ENCODE measurements at regions not wholly inside any gene's neighbourhood (a gene's known extent, or its start where the extent isn't known, plus 50 kb on each side); places are given as distances from the start of the nearest gene placed in this dataset.

- TF ChIP-seq YY1 (IDR thresholded peaks at IDR 0.05; ENCODE audit: insufficient read depth, insufficient read length) (no peak), SUZ12 (IDR thresholded peaks at IDR 0.05; ENCODE audit: extremely low read depth, insufficient read depth, insufficient read length) (no peak)
Measured at GRCh38 chr21:19609611-19610010, 1206.0 kb upstream of the TMPRSS15 start.

Data from NT2/D1 (cell line).